HG02623 (cell line): ENCODE measurements at regions not wholly inside any gene's neighbourhood (a gene's known extent, or its start where the extent isn't known, plus 50 kb on each side); places are given as distances from the start of the nearest gene placed in this dataset.

Experiments used
- ATAC-seq: cut with Tn5 transposase; IDR thresholded peaks from one replicate; pipeline ENCODE4 v1.9.1; 2021; ENCODE audit warnings: moderate library complexity; ENCODE audit not compliant: unreplicated experiment

DNA sequence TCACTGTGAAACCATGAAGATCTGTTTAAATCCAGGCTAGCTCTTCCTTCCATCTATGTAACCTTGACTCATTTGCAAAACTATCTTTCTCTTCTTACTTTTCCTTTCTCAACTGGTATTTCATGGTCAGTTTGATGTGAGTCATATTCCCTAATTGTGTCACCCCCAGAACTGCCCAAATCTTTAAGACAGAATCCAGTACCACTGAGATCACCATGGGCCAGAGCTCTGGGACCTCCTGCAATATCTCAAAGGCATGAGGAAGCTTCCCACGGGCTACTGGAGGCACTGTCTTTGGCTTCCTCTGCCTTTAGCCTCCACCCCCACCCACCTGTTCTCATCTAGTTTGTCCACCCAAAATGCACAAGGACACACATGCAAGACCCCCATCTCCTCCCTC, 274.4 kb upstream of the FMN2 start:
- no peak for ATAC-seq

DNA sequence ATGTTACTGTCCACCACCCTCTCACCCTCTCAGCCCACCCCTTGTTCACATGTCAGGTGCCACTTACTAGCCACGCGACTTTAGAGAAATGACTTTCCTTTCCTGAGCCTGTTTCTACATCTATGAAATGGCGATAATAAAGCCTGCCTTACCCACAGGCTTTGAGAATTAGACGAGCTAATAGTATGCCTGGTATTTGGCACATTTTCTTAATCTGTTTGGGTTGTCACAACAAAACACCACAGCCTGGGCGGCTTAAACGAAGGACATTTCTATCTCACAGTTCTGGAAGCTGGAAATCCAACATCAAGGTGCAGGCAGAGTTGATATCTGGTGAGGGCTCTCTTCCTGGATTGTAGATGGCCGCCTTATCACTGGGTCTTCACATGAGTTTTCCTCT, 273.9 kb upstream of the FMN2 start:
- no peak for ATAC-seq

GRCh38 chr1:239819096-239819495, 272.6 kb upstream of the FMN2 start:
- no peak for ATAC-seq

DNA sequence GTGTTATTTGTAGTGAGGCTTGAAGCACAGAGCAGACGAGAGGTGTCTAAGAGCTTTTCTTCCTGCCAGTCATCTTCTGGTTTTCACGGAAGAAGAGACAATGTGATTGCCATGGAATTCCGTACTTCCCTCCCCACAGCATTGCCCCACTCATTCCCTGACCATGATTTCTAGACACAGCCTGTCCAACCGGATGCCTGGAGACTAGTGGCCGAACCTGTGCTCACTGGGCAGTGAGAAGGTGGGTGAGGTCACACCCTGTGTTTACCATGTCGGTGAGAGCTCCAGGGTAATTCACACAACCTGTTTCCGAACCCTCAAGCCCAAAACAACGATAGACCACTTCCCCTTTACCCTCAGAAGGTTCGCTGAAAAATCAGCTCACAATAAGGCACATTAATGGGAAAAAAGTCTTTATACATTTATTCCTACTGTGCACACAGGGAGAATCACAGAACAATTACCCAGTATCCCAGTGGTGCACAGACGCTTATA, 271.9 kb upstream of the FMN2 start:
- no peak for ATAC-seq

DNA sequence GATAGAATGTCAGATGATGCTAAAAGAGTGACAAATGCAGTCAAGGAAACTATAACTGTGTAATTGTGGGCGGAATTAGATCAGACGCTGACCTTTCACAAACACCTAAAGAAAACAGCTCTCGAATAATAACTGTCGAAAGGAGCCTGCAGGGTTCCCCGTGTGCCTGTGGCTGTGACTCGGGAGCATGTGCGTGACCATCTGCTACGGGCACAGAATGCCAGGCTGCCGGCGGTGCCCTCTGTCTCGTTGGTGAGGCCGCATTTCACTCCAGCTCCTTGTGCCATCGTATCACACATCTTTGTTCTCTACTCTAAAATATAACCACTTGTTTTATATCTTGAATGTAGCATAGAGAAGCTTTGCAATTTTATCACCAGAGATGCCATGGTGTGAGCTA, 267.8 kb upstream of the FMN2 start:
- no peak for ATAC-seq

DNA sequence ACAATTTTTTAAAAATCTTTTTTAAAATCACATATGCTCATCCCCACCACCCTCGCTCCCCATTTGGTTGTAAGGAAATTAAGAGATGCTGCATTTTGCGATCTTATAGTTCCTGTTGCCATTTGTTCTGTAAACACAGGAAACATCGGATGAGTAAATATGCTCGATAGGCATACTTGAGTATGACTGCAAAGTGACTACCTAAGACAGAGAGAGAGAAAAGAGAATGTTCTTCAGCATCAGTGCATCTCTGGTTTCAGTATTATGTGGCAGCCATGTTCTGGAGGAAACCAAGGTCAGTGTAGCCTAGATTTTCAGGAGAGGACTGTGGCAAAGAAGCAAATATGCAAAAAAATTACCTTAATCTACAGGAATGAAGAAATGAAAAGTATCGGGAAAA, 265.5 kb upstream of the FMN2 start:
- ATAC-seq, result no peak

GRCh38 chr1:239826736-239827135, 264.9 kb upstream of the FMN2 start:
- ATAC-seq, result no peak

DNA sequence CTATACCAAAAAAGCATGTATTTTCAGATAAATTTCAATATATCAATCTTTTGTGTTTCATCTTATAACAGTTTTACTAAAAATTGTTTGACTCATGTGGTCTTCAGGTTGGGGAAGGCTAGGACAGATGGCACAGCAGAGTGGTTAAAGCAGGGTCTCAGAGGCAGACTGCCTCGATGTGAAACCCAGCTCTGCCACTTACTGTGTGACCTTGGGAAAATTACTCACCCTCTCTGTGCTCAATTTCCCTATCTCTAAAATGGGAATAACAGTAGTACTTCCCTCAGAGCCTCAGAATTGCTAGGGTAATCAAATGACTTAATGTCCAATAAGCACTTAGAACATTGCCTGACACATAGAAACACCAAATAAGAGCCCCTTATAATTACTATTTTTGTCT, 262.1 kb upstream of the FMN2 start:
- ATAC-seq, result no peak

GRCh38 chr1:239831577-239832355, 259.9 kb upstream of the FMN2 start:
- ATAC-seq, result no peak

GRCh38 chr1:239833723-239834122, 258.0 kb upstream of the FMN2 start:
- no peak for ATAC-seq

DNA sequence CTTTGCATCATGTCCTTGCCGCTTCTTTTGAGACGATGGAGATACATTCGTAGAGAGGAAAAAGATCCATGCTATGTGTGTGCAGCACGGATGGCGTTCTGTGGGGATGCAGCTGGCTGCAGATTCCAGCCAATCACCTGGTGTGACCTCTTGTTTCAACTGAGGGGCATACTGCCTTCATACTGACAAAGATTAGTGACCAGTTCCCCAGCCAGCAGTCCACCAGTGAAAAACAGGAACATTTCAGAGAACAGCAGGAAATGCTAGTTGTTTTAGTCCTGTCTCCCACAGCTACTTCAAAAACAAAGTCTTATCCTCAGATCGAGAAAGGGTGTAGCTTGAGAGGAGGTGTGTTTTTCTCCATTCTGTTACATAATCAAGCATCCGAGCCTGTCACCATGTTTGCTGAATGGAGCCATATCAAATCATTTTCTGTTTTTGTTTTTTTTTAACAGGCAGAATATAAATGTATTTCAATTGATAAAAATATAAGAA, 255.7 kb upstream of the FMN2 start:
- no peak for ATAC-seq

GRCh38 chr1:239840336-239840735, 251.3 kb upstream of the FMN2 start:
- ATAC-seq, result no peak

DNA sequence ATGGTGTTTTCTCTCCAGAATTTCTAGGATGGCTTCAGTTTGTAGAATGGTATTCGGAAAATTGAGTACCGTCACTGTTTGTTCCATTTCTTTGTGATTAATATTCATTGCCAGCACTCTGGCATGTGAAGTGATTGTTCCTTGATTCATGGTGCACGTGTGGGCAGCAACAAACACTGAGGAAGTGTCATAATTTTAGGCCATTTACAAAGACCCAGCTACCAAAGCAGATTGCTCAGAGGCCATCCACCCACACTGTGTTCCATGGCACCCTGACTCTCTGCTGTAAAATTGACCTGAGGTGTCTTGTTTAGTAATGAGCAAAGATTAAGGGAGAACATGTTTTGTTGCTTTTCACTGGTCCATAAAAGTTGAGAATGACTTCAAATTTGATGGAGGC, 250.9 kb upstream of the FMN2 start:
- no peak for ATAC-seq

DNA sequence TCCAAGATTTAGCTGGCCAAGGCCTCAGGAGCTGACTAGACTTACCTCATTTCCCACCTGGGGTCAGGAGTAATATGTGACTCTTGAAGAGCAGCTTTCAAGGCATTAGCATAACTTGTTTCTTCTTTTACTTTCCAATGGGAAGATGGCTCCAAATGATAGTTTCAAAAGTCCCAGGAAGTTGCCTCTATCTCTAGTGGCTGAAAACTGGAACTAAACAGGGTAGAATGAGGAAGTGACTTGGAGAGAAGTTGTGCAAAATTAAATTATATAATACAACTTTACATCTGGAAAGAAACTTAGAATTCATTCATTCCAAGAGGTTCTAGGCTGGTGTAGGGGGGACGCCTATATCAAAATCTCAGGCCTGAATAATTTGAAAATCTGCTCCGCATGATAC, 250.1 kb upstream of the FMN2 start:
- no peak for ATAC-seq

DNA sequence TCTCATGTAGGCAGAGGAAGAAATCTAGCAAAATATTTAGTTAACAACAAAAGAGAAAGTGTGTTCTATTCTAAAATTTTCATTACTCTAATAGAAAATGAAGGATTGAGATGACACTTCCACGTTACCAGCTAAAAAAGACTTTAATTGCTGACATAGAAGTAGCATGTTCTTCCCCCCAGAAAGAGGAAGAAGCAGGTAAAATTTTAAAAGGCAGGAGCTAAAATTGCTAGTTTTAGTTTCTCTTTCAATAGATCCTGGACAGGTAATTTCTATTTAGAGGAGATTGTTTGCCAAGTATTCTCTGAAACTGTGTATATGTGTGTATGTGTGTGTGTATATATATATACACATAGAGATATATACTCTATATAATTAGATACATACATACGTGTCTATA, 248.1 kb upstream of the FMN2 start:
- no peak for ATAC-seq

DNA sequence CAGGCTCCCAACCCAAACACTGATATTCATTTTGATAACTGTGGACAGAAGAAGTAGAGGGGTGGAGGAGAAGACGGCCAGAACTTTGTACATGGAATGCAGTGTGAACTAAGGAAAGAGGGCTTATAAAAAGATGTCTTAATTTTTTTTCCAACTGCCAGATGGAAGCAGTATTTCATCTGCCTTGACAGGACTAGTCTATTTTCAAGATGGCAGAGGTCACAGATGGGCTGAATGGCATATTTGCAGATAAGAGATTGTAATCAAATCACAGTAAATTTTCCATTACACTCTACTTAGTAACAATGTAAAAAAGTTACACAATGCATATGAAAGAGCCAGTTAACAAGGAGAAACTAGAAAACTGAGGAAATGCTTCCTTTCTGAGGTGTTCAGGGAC, 246.8 kb upstream of the FMN2 start:
- ATAC-seq, result no peak

GRCh38 chr1:239854922-239855321, 236.8 kb upstream of the FMN2 start:
- no peak for ATAC-seq

DNA sequence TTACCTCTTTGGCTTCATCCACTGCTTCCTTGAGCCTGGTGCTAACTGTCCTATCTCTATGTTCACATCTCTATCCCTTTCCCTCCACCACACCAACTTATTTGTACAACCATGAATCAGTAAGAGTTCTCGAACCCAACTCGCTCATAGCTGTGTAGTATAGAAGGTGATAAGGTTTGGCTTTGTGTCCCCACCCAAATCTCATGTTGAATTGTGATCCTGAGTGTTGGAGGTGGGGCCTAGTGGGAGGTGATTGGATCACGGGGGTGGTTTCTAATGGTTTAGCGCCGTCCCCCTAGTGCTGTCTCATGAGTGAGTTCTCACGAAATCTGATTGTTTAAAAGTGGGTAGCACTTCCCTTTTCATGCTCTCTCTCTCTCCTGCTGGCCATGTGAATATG, 235.6 kb upstream of the FMN2 start:
- ATAC-seq, result no peak

GRCh38 chr1:239856924-239857323, 234.8 kb upstream of the FMN2 start:
- no peak for ATAC-seq

DNA sequence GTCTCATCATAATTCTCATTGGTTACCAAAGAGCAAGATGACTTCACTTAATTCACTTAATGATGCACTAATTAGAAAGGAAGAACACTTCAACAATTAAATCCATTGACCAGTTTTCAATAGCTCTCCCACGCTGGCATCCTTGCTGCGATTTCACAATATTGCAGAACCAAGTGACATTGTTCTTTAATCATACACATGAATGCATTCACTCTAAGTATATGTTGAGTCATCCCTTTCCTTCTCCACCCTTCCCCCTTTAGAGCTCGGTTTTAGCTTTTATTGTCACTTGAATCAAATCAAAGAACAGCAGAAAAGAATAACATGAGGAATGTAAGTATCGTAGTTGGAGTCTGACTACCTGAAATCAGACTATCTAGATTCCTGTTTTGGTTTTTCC, 233.6 kb upstream of the FMN2 start:
- ATAC-seq, result no peak

- no peak for ATAC-seq
These were observed 233.2 kb upstream of the FMN2 start for GRCh38 chr1:239858529-239858928.

- no peak for ATAC-seq
These were observed 229.7 kb upstream of the FMN2 start for GRCh38 chr1:239861985-239862384.
